KMS-11 (cell line): ENCODE measurements at regions not wholly inside any gene's neighbourhood (a gene's known extent, or its start where the extent isn't known, plus 50 kb on each side); places are given as distances from the start of the nearest gene placed in this dataset.

Source experiments
- H2AFZ ChIP-seq: fragments of 200-600 bp; sonication (generic); 2 replicates; pipeline ENCODE4 v1.6.1; 2016; ENCODE audit warnings: antibody characterized with exemption, mixed run types, low read depth
- H3K27ac ChIP-seq: fragments of 200-600 bp; sonication (generic); 2 replicates; pipeline ENCODE4 v1.6.1; 2016; ENCODE audit warnings: mild to moderate bottlenecking, mixed run types
- H3K27me3 ChIP-seq: fragments of 200-600 bp; sonication (generic); 2 replicates; pipeline ENCODE4 v1.6.1; 2017; ENCODE audit warnings: mild to moderate bottlenecking, low read depth, mixed run types, moderate library complexity; ENCODE audit not compliant: insufficient read depth
- H3K36me3 ChIP-seq: fragments of 200-600 bp; sonication (generic); 2 replicates; pipeline ENCODE4 v1.6.1; 2017; ENCODE audit warnings: mild to moderate bottlenecking, mixed run types; ENCODE audit not compliant: insufficient read depth
- H3K4me1 ChIP-seq: fragments of 200-600 bp; sonication (generic); 2 replicates; pipeline ENCODE4 v1.6.1; 2016; ENCODE audit warnings: mild to moderate bottlenecking, low read depth, mixed run types; ENCODE audit not compliant: poor library complexity, severe bottlenecking
- H3K4me2 ChIP-seq: fragments of 200-600 bp; sonication (generic); 2 replicates; pipeline ENCODE4 v1.7.0; 2016; ENCODE audit warnings: mild to moderate bottlenecking, mixed run types
- H3K4me3 ChIP-seq: fragments of 200-600 bp; sonication (generic); IDR thresholded peaks from 2 replicates; pipeline ENCODE4 v1.6.1; 2017; ENCODE audit warnings: low read depth, low read length, mixed read lengths; ENCODE audit not compliant: insufficient read depth
- H3K79me2 ChIP-seq: fragments of 200-600 bp; sonication (generic); 2 replicates; pipeline ENCODE4 v1.6.1; 2016; ENCODE audit warnings: low read depth, mixed run types; ENCODE audit not compliant: insufficient read depth
- H3K9ac ChIP-seq: fragments of 200-600 bp; sonication (generic); 2 replicates; pipeline ENCODE4 v1.6.1; 2016; ENCODE audit warnings: mild to moderate bottlenecking, mixed run types
- H4K20me1 ChIP-seq: fragments of 200-600 bp; sonication (generic); 2 replicates; pipeline ENCODE4 v1.6.1; 2016; ENCODE audit warnings: mild to moderate bottlenecking, mixed run types; ENCODE audit not compliant: insufficient read depth
- TF ChIP-seq, protein P1 (sequence below): fragments of 200-600 bp; sonication (generic); conservative IDR thresholded peaks from 2 replicates; pipeline ENCODE4 v1.6.1; 2017; ENCODE audit warnings: low read depth, mild to moderate bottlenecking, antibody characterized with exemption, low read length, moderate library complexity, mixed read lengths

GRCh38 chr3:107272471-107272870 lies 104.8 kb upstream of the CCDC54 start:
- H3K36me3 ChIP-seq = no peaks in the 10 kb centered on the region
- no peak overlapping the region for H3K4me3 ChIP-seq
- no peaks in the 10 kb centered on the region for H4K20me1 ChIP-seq
- H3K9ac ChIP-seq = no peak overlapping the region
- H2AFZ ChIP-seq = no peak overlapping the region
- H3K79me2 ChIP-seq = no peaks in the 10 kb centered on the region
- TF ChIP-seq, protein P1, sequence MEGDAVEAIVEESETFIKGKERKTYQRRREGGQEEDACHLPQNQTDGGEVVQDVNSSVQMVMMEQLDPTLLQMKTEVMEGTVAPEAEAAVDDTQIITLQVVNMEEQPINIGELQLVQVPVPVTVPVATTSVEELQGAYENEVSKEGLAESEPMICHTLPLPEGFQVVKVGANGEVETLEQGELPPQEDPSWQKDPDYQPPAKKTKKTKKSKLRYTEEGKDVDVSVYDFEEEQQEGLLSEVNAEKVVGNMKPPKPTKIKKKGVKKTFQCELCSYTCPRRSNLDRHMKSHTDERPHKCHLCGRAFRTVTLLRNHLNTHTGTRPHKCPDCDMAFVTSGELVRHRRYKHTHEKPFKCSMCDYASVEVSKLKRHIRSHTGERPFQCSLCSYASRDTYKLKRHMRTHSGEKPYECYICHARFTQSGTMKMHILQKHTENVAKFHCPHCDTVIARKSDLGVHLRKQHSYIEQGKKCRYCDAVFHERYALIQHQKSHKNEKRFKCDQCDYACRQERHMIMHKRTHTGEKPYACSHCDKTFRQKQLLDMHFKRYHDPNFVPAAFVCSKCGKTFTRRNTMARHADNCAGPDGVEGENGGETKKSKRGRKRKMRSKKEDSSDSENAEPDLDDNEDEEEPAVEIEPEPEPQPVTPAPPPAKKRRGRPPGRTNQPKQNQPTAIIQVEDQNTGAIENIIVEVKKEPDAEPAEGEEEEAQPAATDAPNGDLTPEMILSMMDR = no peak
- no peak overlapping the region for H3K4me2 ChIP-seq
- no peak overlapping the region for H3K27ac ChIP-seq
- no peaks in the 10 kb centered on the region for H3K27me3 ChIP-seq
- H3K4me1 ChIP-seq = no peaks in the 10 kb centered on the region

DNA sequence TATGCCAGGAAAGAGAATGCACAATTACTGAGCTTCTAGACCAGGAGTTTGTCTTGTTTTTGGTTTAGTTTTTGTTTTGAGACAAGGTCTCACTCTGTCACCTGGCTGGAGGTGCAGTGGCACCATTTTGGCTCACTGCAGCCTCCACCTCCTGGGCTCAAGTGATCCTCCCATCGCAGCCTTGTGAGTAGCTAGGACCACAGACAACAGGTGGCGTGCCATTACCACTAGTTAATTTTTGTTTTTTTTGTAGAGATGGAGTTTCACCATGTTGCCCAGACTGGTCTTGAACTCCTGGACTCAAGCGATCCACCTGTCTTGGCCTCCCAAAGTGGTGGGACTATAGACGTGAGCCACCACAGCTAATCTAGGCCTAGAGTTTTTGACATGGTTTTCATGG lies 104.4 kb upstream of the CCDC54 start:
- no peak overlapping the region for H2AFZ ChIP-seq
- H3K27me3 ChIP-seq = no peaks in the 10 kb centered on the region
- H4K20me1 ChIP-seq = no peaks in the 10 kb centered on the region
- H3K4me1 ChIP-seq = no peaks in the 10 kb centered on the region
- no peak overlapping the region for H3K4me2 ChIP-seq
- no peak overlapping the region for H3K9ac ChIP-seq
- no peak overlapping the region for H3K27ac ChIP-seq
- no peaks in the 10 kb centered on the region for H3K36me3 ChIP-seq
- H3K79me2 ChIP-seq = no peaks in the 10 kb centered on the region
- TF ChIP-seq, protein P1 = no peak
- H3K4me3 ChIP-seq = no peak overlapping the region

DNA sequence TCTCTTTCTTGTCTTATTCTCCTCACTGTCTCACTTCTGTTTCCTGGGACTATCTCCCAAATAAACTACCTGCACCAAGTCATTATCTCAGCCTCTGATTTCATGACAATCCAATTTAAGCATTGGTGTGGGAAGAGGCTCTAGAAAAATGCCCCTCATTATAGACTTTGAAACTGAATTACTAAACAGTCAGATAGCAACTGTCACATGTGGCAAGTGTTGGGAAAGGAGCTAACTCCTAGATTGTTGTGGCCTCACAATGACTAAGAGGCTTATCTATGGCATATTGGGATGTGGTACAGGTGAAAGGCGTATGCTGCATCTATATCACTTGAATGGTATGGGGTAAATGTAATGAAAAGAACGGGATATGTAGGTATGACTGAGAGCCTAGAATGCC lies 103.5 kb upstream of the CCDC54 start:
- Histone ChIP-seq H3K79me2 (no peaks in the 10 kb centered on the region), H3K4me1 (no peaks in the 10 kb centered on the region), H3K27me3 (no peaks in the 10 kb centered on the region), H2AFZ (no peak overlapping the region), H4K20me1 (no peaks in the 10 kb centered on the region), H3K4me3 (no peak overlapping the region), H3K4me2 (no peak overlapping the region), H3K36me3 (no peaks in the 10 kb centered on the region), H3K9ac (no peak overlapping the region), H3K27ac (no peak overlapping the region)
- TF ChIP-seq, protein P1 = no peak

DNA sequence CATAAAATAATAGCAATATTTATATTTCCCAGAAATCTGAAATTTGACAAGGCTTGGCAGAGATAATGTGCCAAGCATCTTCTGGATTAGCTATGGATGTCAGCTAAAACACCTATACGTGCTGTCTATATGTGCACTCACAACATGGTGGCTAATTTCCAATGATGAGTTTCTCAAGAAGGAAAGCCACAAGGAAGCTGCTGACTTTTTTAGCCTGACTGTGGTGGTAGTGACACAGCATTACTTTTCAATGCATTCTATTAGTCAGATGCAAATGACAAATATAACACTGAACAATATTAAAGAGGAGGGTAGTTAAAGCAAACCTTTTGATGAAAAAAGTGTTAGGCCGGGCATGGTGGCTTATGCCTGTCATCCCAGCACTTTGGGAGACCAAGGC lies 101.7 kb upstream of the CCDC54 start:
- TF ChIP-seq, protein P1 = no peak
- no peaks in the 10 kb centered on the region for H3K79me2 ChIP-seq
- no peak overlapping the region for H3K9ac ChIP-seq
- no peaks in the 10 kb centered on the region for H3K27me3 ChIP-seq
- H3K4me2 ChIP-seq = no peak overlapping the region
- H3K36me3 ChIP-seq = no peaks in the 10 kb centered on the region
- no peak overlapping the region for H3K4me3 ChIP-seq
- H2AFZ ChIP-seq = no peak overlapping the region
- no peak overlapping the region for H3K27ac ChIP-seq
- H3K4me1 ChIP-seq = no peaks in the 10 kb centered on the region
- H4K20me1 ChIP-seq = no peaks in the 10 kb centered on the region

DNA sequence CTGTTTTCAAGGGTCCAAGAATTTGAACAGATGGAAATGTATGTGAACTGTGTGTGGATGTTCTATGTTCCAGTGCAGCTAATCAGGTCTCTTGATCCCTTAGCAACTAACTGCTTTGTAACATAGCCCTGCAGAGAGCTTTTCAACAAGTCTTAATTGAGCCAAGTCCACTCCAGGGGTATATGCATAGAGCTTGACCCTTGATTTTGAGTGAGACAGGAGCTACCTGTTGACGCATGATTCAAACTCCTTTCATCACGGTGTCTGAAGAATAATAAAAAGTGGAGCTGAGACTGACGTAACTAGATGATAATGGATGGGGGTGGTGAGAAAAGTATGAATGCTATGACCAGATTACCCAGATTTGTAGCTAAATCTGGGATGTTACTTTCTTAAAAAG lies 93.3 kb upstream of the CCDC54 start:
- TF ChIP-seq, protein P1 = no peak
- no peak overlapping the region for H2AFZ ChIP-seq
- no peaks in the 10 kb centered on the region for H3K36me3 ChIP-seq
- no peak overlapping the region for H3K27ac ChIP-seq
- no peak overlapping the region for H3K9ac ChIP-seq
- H3K4me1 ChIP-seq = no peaks in the 10 kb centered on the region
- H4K20me1 ChIP-seq = no peaks in the 10 kb centered on the region
- no peak overlapping the region for H3K4me3 ChIP-seq
- no peaks in the 10 kb centered on the region for H3K27me3 ChIP-seq
- no peaks in the 10 kb centered on the region for H3K79me2 ChIP-seq
- no peak overlapping the region for H3K4me2 ChIP-seq
